ENCODE measurements at regions not wholly inside any gene's neighbourhood (a gene's known extent, or its start where the extent isn't known, plus 50 kb on each side); places are given as distances from the start of the nearest gene placed in this dataset.

GRCh38 chr5:50929174-50929573 lies 262.7 kb downstream of the PARP8 start:
- TF ChIP-seq, protein P1, sequence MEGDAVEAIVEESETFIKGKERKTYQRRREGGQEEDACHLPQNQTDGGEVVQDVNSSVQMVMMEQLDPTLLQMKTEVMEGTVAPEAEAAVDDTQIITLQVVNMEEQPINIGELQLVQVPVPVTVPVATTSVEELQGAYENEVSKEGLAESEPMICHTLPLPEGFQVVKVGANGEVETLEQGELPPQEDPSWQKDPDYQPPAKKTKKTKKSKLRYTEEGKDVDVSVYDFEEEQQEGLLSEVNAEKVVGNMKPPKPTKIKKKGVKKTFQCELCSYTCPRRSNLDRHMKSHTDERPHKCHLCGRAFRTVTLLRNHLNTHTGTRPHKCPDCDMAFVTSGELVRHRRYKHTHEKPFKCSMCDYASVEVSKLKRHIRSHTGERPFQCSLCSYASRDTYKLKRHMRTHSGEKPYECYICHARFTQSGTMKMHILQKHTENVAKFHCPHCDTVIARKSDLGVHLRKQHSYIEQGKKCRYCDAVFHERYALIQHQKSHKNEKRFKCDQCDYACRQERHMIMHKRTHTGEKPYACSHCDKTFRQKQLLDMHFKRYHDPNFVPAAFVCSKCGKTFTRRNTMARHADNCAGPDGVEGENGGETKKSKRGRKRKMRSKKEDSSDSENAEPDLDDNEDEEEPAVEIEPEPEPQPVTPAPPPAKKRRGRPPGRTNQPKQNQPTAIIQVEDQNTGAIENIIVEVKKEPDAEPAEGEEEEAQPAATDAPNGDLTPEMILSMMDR (IDR thresholded peaks at IDR 0.05; ENCODE audit: borderline replicate concordance, extremely low read depth, low read length, poor library complexity, severe bottlenecking) = no peak
- TF ChIP-seq EZH2 (IDR thresholded peaks at IDR 0.05; ENCODE audit: borderline replicate concordance, low read depth, low read length, severe bottlenecking) = no peak

All from DND-41 (cell line).